ENCODE measurements at regions not wholly inside any gene's neighbourhood (a gene's known extent, or its start where the extent isn't known, plus 50 kb on each side); places are given as distances from the start of the nearest gene placed in this dataset.

DNA sequence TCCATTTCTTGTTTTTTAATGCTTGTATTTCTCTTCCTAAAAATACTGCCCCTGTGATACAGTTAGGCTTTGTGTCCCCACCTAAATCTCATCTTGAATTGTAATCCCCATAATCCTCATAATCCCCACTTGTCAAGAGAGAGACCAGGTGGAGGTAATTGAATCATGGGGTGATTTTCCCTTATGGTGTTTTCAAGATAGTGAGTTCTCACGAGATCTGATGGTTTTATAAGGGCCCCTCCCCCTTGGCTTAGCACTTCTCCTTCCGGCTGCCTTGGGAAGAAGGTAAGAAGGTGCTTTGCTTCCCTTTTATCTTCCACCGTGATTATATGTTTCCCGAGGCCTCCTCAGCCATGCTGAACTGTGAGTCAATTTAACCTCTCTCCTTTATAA is 227.4 kb downstream of the MAN2A1 start:
- in situ Hi-C loops (cut with HindIII; ENCODE audit: low sequenced_read_pairs) = no loop called here

DNA sequence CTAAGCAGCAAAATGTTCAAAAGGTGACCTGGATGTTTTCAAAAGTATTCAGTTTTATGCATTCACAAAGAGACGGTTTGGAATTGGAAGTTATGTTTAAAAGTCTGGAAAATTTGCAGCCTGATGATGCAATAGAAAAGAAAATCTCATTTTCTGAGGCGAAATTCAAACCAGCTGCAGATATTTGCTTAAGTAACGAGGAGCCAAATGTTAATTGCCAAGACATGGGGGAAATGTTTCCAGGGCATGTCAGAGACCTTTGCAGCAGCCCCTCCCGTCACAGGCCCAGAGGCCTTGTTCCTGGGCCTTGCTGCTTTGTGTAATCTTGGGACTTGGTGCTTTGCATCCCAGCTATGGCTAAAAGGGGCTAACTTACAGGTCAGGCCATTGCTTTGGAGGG is 228.2 kb downstream of the MAN2A1 start:
- in situ Hi-C loops (cut with HindIII; ENCODE audit: low sequenced_read_pairs) = no loop called here

DNA sequence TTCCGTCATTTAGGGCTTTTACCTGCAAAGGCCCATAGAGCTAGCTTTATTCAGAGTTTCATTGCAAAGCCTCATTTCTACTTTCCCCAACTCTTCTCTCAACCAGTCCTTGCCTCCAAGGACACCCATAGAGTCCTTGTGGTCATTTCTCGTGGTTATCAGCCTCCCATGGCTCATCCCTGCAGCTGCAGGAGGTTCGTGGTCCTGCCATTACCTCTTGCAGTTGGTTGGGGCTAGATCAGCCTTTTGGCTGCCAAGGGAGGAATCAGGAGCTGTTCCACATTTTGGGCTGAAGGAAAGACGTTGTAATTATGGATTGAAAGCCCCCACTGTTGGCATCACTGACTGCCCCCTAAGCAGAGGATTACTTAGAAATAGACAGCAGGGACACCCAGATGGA is 231.0 kb downstream of the MAN2A1 start:
- in situ Hi-C loops (cut with HindIII; ENCODE audit: low sequenced_read_pairs) = no loop called here

DNA sequence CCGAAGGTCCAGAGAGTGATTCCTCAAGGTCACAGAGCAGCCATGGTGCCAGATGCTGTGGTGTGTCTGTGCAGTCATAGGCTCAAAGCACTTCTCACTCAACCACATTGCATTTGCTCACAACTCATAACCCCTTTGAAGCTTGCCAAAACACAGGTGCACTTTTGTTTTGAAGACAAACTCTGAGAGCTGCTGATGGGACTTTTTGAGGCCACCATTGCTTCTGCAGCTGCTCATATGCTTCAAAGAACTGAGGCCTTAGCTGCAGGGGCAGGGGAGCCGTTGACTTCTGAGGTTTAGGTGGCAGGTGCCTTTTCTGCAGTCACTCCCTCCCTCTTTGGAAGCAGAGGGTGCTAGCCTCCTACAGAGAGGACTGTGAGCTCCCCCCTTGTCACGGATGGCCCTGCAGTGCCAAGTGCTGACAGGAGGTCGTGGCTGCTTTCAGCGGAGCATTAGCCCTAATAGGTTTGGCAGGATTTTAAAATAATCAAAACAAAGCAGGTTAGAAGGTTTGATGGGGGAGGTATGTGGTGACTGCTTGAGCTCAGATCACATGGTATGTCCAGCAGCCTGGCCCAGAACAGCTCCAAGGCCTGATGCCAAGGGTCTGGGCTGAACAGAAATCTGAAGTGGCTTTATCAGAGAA is 232.1 kb downstream of the MAN2A1 start:
- in situ Hi-C loops (cut with HindIII; ENCODE audit: low sequenced_read_pairs) = no loop called here

DNA sequence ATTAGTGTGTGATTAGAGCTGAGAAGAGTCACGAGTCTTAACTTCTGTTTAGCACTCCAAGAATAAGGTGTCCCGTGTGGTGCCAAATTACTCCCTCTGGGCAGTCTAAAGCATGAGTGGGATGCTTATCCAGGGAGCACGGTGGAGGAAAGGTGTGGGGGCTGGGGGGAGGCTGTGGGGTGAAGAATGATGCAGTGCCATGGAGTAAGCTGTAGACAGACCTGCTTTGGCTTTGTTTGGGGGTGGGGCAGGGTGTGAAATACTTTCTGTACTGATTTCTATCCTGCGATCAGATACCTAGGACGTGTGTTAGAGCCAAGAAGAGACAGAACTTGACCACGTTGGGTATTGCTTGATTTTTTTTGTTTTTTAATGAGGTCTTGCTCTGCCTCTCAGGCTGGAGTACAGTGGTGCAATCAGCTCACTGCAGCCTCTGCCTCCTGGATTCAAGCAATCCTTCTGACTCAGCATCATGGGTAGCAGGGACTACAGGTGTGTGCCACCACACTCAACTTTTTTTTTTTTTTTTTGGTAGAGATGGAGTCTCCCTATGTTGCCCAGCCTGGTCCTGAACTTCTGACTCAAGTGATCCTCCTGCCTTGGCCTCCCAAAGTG is 232.8 kb downstream of the MAN2A1 start:
- in situ Hi-C loops (cut with HindIII; ENCODE audit: low sequenced_read_pairs) = no loop called here

DNA sequence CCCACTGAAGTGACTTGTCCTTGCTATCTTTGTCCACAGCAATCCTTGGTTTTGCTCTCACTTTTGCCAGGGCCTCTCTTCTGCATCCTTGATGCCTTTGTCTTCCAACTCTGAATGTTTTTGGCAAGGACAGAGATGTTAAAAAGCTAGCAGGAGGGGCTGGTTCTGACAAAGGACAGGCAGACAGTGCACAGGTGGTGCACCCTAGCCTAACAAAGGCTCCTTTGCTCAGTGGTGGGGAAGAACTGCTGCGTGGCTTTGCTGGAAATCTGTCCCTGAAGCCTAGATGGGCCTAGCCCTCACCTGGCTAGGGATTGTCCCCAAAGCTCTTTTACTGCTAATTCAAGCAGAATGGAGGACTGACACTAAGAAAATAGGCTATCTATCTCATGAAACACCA is 233.5 kb downstream of the MAN2A1 start:
- in situ Hi-C loops (cut with HindIII; ENCODE audit: low sequenced_read_pairs) = no loop called here

DNA sequence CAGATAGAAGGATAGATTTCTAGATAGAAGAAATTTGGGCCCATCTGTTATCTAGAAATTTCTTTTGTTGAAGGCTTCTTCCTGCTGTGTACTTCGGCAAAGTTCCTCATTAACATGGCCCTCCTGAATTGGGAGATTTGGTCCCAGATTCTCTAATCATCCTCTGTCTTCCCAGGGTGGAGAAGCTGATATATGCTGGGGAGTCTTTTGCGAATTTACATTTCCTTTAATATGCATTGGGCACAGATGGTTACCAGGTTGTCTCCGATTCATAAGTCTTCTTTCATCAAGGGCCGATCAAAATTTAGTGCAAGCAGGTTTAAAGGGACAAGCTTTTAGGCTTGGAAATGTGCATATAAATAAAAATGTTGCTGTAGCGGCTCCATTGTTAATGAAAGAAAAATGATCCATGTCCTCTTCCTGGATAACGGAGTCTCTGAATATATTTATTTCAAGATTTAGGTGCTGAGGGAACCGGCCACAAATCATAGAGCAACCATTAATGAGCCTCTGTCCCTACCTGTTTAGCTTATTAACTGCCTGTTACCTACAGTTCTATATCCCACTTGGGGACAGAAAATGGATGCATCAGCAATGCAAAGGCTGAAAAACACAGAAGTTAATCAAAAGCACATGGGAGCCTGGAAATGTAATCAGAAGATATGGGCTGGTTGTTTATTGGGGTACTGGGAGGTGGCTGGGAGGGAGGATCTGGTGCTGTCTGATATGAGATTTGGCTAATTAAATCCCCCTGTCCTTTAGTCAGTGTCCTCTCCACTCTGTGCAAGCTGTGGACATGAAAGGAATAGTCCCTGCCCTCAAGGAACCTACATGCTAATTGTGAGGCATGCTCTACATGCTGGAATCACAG is 234.7 kb downstream of the MAN2A1 start:
- in situ Hi-C loops (cut with HindIII; ENCODE audit: low sequenced_read_pairs) = no loop called here

DNA sequence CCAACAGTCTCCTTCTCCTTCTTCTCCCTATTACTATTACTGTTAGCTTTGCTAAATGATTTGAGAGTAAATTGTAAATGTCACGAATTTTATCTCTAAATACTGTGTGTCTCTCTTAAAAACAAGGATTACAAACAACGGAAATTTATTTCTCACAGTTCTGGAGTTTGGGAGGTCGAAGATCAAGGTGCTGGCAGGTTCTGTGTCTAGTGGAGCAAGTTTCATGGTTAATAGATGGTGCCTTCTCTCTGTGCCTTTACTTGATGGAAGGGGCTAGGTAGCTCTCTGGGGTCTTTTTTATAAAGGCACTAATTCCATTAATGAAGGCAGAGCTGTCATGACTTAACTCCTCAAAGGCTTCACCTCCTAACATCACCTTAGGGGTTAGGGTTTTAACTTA is 237.9 kb downstream of the MAN2A1 start:
- in situ Hi-C loops (cut with HindIII; ENCODE audit: low sequenced_read_pairs) = no loop called here

DNA sequence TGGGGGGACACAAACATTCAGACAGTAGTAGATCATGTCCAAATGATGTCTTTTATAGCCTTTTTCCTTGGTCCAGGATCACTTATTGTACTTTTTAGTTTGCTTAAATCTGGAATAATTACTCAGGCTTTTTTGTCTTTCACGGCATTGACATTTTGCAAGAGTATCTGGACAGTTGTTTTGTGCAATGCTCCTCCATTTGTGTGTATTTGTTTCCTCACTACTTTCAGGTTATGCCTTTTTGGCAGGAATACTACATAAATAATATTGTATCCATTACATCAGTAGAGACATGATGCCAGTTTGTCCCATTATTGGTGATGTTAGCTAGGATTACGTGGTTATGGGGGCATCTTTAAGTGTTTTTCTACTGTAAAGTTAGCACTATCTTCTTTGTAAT is 238.3 kb downstream of the MAN2A1 start:
- in situ Hi-C loops (cut with HindIII; ENCODE audit: low sequenced_read_pairs) = no loop called here

DNA sequence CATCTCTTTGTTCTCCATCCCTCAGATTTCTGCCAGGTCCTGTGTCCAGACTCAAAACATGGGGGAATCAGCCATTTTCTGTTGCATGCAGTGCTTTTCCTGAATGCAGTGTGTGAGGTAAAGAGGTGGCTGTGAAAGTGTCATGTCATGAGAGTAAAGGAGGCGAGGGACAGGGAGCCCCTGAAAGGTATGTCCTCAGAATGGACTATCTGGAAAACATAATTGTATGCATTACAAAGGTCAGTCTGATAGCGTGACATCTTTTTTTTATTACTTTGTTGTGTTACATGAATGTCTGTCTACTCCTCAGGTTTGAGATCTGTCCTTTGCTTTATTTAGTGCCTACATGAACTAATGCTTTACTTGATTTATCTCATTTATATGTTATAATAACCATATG is 239.1 kb downstream of the MAN2A1 start:
- in situ Hi-C loops (cut with HindIII; ENCODE audit: low sequenced_read_pairs) = no loop called here

DNA sequence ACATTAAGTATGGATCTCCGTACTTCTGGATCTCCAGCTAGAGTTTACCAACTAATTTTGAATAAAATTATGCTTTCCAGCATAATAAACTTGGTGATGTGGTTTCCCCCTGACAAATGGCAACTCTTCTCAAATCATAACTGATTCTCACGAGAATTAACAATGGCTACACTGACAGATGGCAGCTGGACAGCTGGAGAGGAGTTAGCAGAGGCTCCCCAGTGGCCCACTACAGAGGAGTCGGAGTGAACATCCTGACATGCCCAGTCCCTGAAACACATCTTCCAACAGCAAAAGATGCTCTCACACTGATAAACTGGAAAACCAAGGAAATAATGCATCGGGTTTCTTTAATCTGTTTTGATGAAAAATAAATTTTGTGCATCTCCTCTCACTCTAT is 239.6 kb downstream of the MAN2A1 start:
- in situ Hi-C loops (cut with HindIII; ENCODE audit: low sequenced_read_pairs) = no loop called here

DNA sequence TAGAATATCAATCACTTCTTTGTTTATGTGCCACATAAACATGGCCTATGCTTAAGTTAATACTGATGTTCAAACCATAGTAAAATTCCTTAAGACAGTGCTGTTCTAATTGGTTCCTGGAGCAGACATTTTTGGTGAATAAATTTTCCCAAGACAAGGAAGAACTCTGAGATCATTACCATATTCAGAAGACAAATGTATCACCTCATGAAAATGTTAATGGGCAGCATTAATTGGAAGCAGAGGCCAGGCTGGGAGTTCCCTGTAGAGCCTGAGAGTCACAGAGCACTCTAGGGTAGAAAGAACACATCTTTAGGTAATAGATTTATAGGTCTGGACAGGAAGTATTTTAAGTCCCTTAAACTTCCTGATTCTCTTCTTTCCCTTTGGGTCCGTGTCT is 240.2 kb downstream of the MAN2A1 start:
- in situ Hi-C loops (cut with HindIII; ENCODE audit: low sequenced_read_pairs) = no loop called here

DNA sequence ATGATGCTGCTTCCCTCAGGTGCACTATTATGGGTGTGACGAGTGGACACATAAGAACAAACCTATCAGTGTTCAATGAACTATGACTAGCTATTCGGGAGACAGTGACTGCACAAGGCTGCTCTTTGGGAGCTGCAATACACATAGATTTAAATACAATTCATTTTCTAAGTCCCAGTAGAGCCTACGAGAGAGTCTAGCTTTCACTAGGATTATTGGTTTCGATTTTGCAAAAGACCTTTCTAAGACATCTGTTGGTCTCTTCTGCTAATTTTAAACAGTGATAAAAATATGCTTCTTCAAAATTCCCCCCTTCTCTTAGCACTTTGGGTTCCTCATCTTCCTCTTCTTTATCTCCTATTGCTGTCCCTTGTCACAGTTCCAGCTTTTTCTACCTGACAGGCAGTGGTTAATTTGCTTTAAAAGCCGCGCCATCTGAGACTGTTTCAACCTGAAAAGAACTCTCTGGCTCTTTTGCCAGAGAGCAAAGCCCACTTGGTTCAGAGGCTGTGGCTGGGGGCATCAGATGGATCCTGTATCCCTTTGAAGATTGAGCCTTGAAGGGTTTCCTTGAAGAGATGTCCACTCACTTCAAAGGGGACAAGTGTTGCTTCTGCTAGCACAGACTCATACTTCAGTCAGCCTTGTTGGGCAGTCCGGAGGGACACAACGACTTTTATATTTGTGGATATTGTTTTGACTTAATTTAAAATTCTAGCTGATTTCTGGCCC is 241.5 kb downstream of the MAN2A1 start:
- in situ Hi-C loops (cut with HindIII; ENCODE audit: low sequenced_read_pairs) = no loop called here

DNA sequence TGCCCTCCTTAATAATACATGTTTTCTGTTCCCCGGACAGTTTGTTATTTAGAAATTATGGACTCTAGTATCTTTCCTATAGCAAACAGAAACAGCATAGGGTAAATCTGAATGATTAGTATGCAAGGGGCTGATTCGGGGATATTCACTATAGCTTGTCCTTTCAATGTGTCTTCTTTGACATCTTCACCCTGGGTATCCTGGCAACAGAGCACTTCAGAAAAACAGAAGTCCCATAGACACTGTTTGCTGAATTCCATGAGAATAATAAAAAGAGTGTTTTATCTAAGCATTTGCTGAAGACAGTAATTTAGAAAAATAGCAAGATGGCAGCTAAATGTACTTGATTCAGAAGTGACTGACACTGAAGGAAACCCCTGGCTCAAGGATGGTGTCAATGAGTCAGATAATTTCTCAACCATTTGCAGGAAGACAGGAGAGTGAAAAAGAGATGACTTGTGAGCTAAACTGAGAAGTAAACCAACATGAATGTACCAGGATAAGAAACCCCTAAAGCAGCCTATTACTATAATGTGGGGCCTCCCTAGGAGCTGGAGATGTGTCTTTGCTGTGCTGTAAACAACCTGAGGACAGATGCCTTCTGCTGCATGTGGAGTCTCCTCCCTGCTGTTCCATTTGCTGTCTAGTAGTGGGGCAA is 246.2 kb downstream of the MAN2A1 start:
- in situ Hi-C loops (cut with HindIII; ENCODE audit: low sequenced_read_pairs) = no loop called here

DNA sequence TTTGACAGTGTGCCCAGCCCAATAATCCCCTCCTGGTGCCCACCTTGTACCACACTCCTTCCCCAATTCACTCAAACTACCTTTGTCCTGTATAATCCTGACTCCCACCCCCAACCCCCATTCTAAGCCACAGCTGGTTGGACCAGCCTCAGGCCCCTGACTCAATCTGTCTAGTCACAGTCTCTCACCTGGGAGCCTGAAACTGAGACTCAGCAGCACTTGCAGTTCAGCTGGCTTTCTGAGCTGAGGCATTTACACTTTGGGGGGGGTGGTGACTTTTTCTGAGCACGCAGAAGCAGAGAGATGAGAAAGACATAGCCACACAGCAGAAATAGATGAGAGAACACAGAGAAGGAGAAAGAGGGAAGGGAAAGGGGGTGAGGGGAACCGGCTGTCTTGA is 247.3 kb downstream of the MAN2A1 start:
- in situ Hi-C loops (cut with HindIII; ENCODE audit: low sequenced_read_pairs) = no loop called here

DNA sequence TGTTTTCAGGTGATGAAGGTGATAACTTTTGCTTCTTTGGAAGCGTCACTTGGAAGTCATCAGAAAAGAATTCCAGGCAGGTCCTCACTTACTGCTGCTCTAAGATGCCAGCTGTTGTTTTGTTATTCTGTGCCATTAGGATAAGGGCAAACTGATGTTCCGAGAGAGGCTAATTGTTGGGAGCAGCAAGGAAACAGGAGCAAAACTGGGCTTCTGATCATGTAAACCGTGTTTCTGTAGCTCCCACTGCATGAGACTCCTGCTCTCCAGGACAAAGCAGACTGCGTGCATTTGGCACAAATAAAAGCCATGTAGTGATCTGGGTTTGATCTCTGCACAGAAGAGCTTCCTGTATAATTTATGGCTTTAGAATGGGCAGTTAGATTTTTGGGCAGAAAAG is 248.2 kb downstream of the MAN2A1 start:
- in situ Hi-C loops (cut with HindIII; ENCODE audit: low sequenced_read_pairs) = no loop called here

DNA sequence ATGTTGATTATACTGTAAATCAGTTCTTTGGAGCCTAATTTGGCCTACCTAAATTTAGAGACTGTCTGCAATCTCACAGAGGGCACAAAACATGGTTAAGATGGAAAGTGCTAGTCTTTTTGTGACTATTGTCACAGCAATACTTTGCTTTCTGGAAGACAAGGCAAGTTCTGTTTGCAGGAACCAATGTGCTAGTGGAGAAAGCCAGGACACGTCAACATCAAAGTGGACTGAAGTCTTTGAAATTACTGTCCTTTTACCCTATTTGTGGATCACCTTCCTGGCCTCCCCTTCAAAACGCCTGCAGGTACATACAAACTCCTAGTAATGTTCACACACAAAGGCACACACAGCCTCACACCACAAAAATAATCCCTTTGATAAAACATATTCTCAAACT is 248.7 kb downstream of the MAN2A1 start:
- in situ Hi-C loops (cut with HindIII; ENCODE audit: low sequenced_read_pairs) = no loop called here

DNA sequence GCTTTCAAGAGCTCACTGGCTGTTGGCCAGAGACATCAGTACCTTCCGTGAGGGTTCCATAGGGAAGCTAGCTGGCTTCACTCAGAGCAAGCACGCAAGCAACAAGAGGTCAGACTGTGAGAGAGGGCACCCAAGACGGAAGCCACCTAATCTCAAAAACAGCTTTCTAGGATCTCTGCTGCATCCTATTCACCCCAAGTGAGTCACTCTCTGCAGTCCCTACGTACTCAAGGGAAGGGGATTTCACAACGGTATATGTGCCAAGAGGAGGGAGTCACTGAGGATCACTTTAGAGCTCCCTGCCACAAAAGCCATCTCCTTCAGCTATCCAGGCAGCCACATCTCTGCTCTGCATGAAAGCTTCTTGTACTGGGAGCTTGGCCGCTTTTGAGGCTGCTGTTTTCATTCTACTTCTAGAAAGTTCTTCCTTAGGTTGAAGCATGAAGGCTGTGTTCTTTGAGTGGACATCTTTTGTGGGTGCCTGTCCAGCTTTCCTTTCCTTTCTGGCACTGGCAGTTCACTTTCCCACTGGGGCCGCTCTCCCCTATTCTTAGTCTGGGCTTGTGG is 249.5 kb downstream of the MAN2A1 start:
- in situ Hi-C loops (cut with HindIII; ENCODE audit: low sequenced_read_pairs) = no loop called here

DNA sequence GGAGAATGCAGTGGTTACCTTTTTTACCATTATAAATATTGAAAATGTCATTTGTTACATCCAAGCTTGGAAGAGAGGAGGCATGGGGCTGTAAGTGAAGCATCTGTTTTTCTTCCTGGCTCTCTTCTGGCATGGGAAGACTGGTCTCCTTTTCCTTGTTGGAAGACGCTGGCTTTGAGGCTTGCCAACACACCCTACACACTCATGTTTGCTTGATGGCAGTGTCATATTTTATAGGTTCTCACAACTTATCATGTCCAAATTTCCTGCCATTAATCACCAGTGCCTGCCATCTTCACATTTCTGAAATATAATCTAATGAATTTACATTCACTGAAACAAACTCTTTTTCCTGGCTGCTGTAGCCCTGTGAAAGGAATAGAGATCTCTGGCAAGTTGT is 252.9 kb downstream of the MAN2A1 start:
- in situ Hi-C loops (cut with HindIII; ENCODE audit: low sequenced_read_pairs) = no loop called here

DNA sequence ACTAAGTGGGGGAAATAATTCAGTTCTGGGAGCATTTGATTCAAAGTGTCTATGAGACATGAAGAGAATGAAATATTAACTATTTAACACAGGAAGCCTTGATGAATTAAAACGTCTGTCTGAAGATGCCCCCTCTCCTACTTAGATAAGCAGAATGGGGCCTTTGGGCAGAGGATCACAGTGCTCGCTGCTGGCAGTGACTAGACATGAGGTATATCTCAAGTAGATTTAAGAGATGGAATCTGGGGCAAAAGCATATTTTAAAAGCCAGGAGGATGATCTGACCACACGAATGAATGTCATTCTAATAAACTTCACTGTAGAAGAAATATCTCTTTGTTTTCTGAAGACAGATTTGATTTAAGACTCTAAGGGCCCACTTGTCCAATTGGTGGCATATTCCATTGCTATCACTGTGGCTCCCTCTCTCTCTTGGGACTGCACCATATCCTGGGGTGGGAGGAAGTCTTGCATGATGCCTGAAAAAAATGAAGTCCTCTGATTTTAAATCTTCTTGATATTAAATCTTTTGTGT is 254.0 kb downstream of the MAN2A1 start:
- in situ Hi-C loops (cut with HindIII; ENCODE audit: low sequenced_read_pairs) = no loop called here

Measured in endothelial cell of hepatic sinusoid (primary cell).